PC-3 (cell line): ENCODE measurements at regions not wholly inside any gene's neighbourhood (a gene's known extent, or its start where the extent isn't known, plus 50 kb on each side); places are given as distances from the start of the nearest gene placed in this dataset.
"Not testable (repeated sequence)": the region's sequence is repeated elsewhere in the genome, so short reads cannot be mapped to it uniquely, and the experiment has no call there.

Experiments used
- ATAC-seq: fragments of 200-7000 bp; cut with Tn5 transposase; 2 replicates; pipeline ENCODE4 v1.9.1; 2020; ENCODE audit warnings: mild to moderate bottlenecking, moderate library complexity
- BruUV-seq: library from RNA; stranded (reverse); fragments of 400-500 nt; replicated peaks from 2 replicates; lab custom pipeline; 2021; lab: Mats Ljungman, UMichigan
- CTCF ChIA-PET: fragments of 300-600 bp; sonication (Branson Sonifier 250); formaldehyde crosslinking; loops from one replicate; lab custom pipeline; 2022; ENCODE audit warnings: antibody characterized with exemption; lab: Charles Lee
- POLR2A ChIA-PET: fragments of 300-600 bp; sonication (Branson Sonifier 250); formaldehyde crosslinking; loops from one replicate; lab custom pipeline; 2022; ENCODE audit warnings: antibody characterized with exemption; ENCODE audit not compliant: unreplicated experiment; lab: Charles Lee
- DNase-seq: peaks from one replicate; pipeline ENCODE4 v3.0.0-alpha.2; 2015
- H2AFZ ChIP-seq: fragments of 300-600 bp; sonication (generic); 2 replicates; pipeline ENCODE4 v1.6.0; 2016; ENCODE audit warnings: antibody characterized with exemption, low read length
- H3F3A ChIP-seq: fragments of 300-600 bp; sonication (generic); one replicate; pipeline ENCODE4 v1.6.0; 2017; ENCODE audit warnings: antibody characterized with exemption, low read length, control low read depth, mild to moderate bottlenecking; ENCODE audit not compliant: unreplicated experiment
- H3K27ac ChIP-seq: fragments of 300-600 bp; sonication (generic); 2 replicates; pipeline ENCODE4 v1.5.1; 2016; ENCODE audit warnings: mild to moderate bottlenecking, low read length
- H3K27me3 ChIP-seq: fragments of 300-600 bp; sonication (generic); 2 replicates; pipeline ENCODE4 v1.6.1; 2016; ENCODE audit warnings: low read length, mixed read lengths
- H3K36me3 ChIP-seq: fragments of 300-600 bp; sonication (generic); 2 replicates; pipeline ENCODE4 v1.6.1; 2016; ENCODE audit warnings: low read depth, mixed run types, low read length, mixed read lengths
- H3K4me1 ChIP-seq: fragments of 300-600 bp; sonication (generic); 2 replicates; pipeline ENCODE4 v1.5.1; 2016; ENCODE audit warnings: low read length; ENCODE audit not compliant: insufficient read depth
- H3K4me2 ChIP-seq: fragments of 300-600 bp; sonication (generic); 2 replicates; pipeline ENCODE4 v1.6.0; 2016; ENCODE audit warnings: low read length
- H3K4me3 ChIP-seq: fragments of 300-600 bp; sonication (generic); 2 replicates; pipeline ENCODE4 v1.5.1; 2016; ENCODE audit warnings: mild to moderate bottlenecking, low read length, mixed read lengths
- H3K79me2 ChIP-seq: fragments of 300-600 bp; sonication (generic); 2 replicates; pipeline ENCODE4 v1.6.1; 2017; ENCODE audit warnings: low read length, mixed read lengths
- H3K9ac ChIP-seq: fragments of 300-600 bp; sonication (generic); 2 replicates; pipeline ENCODE4 v1.6.0; 2016; ENCODE audit warnings: mild to moderate bottlenecking, low read length
- H3K9me2 ChIP-seq: fragments of 300-600 bp; sonication (generic); replicated peaks from 2 replicates; pipeline ENCODE4 v1.6.1; 2016; ENCODE audit warnings: mixed run types, low read length, mixed read lengths
- H3K9me3 ChIP-seq: fragments of 300-600 bp; sonication (generic); 2 replicates; pipeline ENCODE4 v1.6.1; 2016; ENCODE audit warnings: low read length, mixed read lengths
- H4K20me1 ChIP-seq: fragments of 300-600 bp; sonication (generic); 2 replicates; pipeline ENCODE4 v1.6.1; 2016; ENCODE audit warnings: low read length, mixed read lengths
- CTCF ChIP-seq: fragments of 300-600 bp; sonication (generic); conservative IDR thresholded peaks from 2 replicates; pipeline ENCODE4 v1.5.1; 2017; ENCODE audit warnings: antibody characterized with exemption, low read depth, mild to moderate bottlenecking, low read length
- EZH2 ChIP-seq: fragments of 300-600 bp; sonication (generic); IDR thresholded peaks from one replicate; pipeline ENCODE4 v1.6.1; 2017; ENCODE audit warnings: antibody characterized with exemption, mild to moderate bottlenecking, low read length; ENCODE audit not compliant: unreplicated experiment
- EZH2phosphoT487 ChIP-seq: fragments of 300-600 bp; sonication (generic); IDR thresholded peaks from 2 replicates; pipeline ENCODE4 v1.6.1; 2018; ENCODE audit warnings: mild to moderate bottlenecking, antibody characterized with exemption, low read length, borderline replicate concordance
- intact Hi-C: fragments of 100-400 bp; cut with micrococcal nuclease; formaldehyde crosslinking; loops from 2 replicates; pipeline ENCODE4 v1.9.0; 2023

DNA sequence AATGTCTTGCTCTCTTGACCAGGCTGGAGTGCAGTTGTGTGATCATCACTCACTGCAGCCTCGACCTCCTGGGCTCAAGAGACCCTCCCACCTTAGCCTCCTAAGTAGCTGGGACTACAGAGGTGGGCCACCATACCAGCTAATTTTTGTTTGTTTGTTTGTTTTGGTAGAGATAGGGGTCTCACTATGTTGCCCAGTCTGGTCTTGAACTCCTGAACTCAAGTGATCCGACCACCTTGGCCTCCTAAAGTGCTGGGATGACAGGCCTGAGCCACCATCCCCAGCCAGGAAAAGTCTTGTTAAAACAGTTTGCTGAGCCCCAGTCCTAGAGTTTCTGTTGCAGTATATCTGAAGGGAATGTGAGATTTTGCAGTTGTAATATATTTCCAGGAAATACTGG is 83.9 kb downstream of the SKIDA1 start:
- no peak for ATAC-seq
- H3K27ac ChIP-seq, result no peak overlapping the region
- H3K9ac ChIP-seq, result no peak overlapping the region

GRCh38 chr10:21438914-21439313 is 86.6 kb downstream of the SKIDA1 start:
- CTCF ChIA-PET, H3K27me3 ChIP-seq, BruUV-seq, H4K20me1 ChIP-seq, POLR2A ChIA-PET, intact Hi-C loops, H3F3A ChIP-seq, H3K36me3 ChIP-seq, H2AFZ ChIP-seq, H3K27ac ChIP-seq, H3K9ac ChIP-seq, DNase-seq, H3K79me2 ChIP-seq, H3K9me3 ChIP-seq, H3K4me3 ChIP-seq, H3K4me1 ChIP-seq, ATAC-seq, H3K9me2 ChIP-seq, H3K4me2 ChIP-seq: not testable (repeated sequence)

More for the DNA sequence above, 83.9 kb downstream of the SKIDA1 start:
- Histone ChIP-seq H3F3A (no peaks in the 10 kb centered on the region), H3K9me2 (no peaks in the 10 kb centered on the region), H3K4me2 (no peak overlapping the region), H3K36me3 (no peaks in the 10 kb centered on the region), H3K27me3 (no peaks in the 10 kb centered on the region), H4K20me1 (no peaks in the 10 kb centered on the region), H3K4me3 (no peak overlapping the region), H2AFZ (no peak overlapping the region), H3K9me3 (no peaks in the 10 kb centered on the region), H3K4me1 (no peaks in the 10 kb centered on the region), H3K79me2 (no peaks in the 10 kb centered on the region)
- no peak for TF ChIP-seq EZH2phosphoT487
- TF ChIP-seq EZH2, result no peak
- TF ChIP-seq CTCF, result no peak
- POLR2A ChIA-PET, result no interaction called here
- CTCF ChIA-PET, result no interaction called here
- intact Hi-C loops, result no loop called here
- no TSS peak for BruUV-seq
- DNase-seq, result no peak

- no peak overlapping the region for H3K9ac ChIP-seq
- H3K9me3 ChIP-seq, result no peaks in the 10 kb centered on the region
- no peaks in the 10 kb centered on the region for H3K79me2 ChIP-seq
- no TSS peak for BruUV-seq
- no peak overlapping the region for H3K4me3 ChIP-seq
- ChIA-PET CTCF (no interaction called here), POLR2A (no interaction called here)
- H3K4me2 ChIP-seq, result no peak overlapping the region
- no peaks in the 10 kb centered on the region for H3K27me3 ChIP-seq
- intact Hi-C loops, result no loop called here
- no peaks in the 10 kb centered on the region; the same call in 1 of the 2 replicates for H3K4me1 ChIP-seq
- no peak for TF ChIP-seq EZH2phosphoT487
- TF ChIP-seq CTCF, result no peak
- TF ChIP-seq EZH2, result no peak
- no peak for ATAC-seq
- H3K9me2 ChIP-seq, result no peaks in the 10 kb centered on the region
- H3K27ac ChIP-seq, result no peak overlapping the region
- H3K36me3 ChIP-seq, result no peaks in the 10 kb centered on the region
- no peaks in the 10 kb centered on the region for H3F3A ChIP-seq
- no peaks in the 10 kb centered on the region for H4K20me1 ChIP-seq
- no peak overlapping the region for H2AFZ ChIP-seq
- DNase-seq, result no peak
Observed at GRCh38 chr10:21437770-21438382, 87.6 kb downstream of the SKIDA1 start.
